ENCODE measurements at regions not wholly inside any gene's neighbourhood (a gene's known extent, or its start where the extent isn't known, plus 50 kb on each side); places are given as distances from the start of the nearest gene placed in this dataset.
"Not testable (repeated sequence)": the region's sequence is repeated elsewhere in the genome, so short reads cannot be mapped to it uniquely, and the experiment has no call there.

DNA sequence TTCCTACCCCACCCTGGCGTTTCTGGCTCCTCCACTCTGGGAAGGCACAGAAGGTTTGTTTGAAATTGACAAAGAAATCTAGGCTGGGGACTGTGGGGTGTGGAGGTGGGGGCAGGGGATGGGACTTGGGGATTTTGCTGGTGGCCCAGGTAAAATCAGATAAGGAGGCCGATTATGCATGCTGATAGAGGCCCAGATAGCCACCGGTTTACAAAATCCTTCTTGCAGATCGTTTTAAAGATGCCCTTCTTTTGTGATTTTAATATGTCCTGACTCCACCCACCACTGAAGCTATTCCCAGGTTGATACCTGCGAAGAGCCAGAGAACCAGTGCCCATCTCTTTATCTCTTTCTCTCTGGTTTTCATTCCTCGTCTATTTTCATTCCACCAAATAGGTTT, 104.9 kb downstream of the TFAP2C start:
- no TSS peak for BruUV-seq (replicated peaks)
- ChIA-PET CTCF (no interaction called here), POLR2A (ENCODE audit: low non-redundant PET) (no interaction called here)
- Histone ChIP-seq H3K27me3 (replicated peaks; ENCODE audit: insufficient read depth, low read depth, low read length, poor library complexity) (peaks cover 1% of the 10 kb centered on the region), H3K4me3 (ENCODE audit: low read depth, low read length, poor library complexity, severe bottlenecking) (no peak overlapping the region), H3K36me3 (ENCODE audit: insufficient read depth, low read length, poor library complexity, severe bottlenecking) (no peaks in the 10 kb centered on the region), H3K9me3 (ENCODE audit: low read depth, low read length, poor library complexity, severe bottlenecking) (no peaks in the 10 kb centered on the region), H3K27ac (ENCODE audit: low read depth, low read length, poor library complexity, severe bottlenecking) (no peak overlapping the region), H3K4me1 (ENCODE audit: insufficient read depth, low read length, poor library complexity, severe bottlenecking) (no peaks in the 10 kb centered on the region)
- TF ChIP-seq, protein P1, sequence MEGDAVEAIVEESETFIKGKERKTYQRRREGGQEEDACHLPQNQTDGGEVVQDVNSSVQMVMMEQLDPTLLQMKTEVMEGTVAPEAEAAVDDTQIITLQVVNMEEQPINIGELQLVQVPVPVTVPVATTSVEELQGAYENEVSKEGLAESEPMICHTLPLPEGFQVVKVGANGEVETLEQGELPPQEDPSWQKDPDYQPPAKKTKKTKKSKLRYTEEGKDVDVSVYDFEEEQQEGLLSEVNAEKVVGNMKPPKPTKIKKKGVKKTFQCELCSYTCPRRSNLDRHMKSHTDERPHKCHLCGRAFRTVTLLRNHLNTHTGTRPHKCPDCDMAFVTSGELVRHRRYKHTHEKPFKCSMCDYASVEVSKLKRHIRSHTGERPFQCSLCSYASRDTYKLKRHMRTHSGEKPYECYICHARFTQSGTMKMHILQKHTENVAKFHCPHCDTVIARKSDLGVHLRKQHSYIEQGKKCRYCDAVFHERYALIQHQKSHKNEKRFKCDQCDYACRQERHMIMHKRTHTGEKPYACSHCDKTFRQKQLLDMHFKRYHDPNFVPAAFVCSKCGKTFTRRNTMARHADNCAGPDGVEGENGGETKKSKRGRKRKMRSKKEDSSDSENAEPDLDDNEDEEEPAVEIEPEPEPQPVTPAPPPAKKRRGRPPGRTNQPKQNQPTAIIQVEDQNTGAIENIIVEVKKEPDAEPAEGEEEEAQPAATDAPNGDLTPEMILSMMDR (conservative IDR thresholded peaks at IDR 0.05; ENCODE audit: low read depth, low read length) = no peak
- TF ChIP-seq EZH2 (IDR thresholded peaks at IDR 0.05; ENCODE audit: borderline replicate concordance, low read depth, low read length, poor library complexity, severe bottlenecking) = no peak
- intact Hi-C loops (cut with micrococcal nuclease; ENCODE audit: unreplicated experiment) = no loop called here
- DNase-seq (ENCODE audit: low spot score) = no peak

DNA sequence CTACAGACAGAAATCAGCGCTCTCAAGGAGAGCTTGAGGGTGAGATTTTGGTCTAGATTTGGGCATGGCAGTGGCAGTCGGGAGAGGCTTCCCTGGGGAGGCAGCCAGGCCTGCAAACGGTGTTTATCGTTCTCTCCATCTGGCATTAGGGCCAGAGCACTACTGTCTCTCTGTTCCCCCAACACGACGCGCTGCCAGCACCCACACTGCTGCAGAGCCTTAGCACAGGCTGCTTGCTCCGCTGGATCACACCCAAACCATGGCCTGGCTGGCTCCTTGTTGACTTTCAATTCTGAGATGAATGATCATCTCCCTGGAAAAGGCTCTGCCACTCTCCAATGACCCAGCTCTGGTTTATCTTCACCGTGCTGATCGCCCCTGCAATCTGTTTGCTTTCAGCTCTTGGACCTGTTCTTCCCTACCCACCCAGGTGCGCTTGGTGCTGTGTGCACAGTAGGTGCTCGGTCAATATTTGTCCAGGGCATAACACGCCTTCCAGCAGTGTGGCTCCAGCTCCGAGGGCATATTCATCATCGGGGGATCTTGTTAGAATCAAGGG, 106.1 kb downstream of the TFAP2C start:
- H3K4me1 ChIP-seq (ENCODE audit: insufficient read depth, low read length, poor library complexity, severe bottlenecking) = no peaks in the 10 kb centered on the region
- POLR2A ChIA-PET (ENCODE audit: low non-redundant PET) = no interaction called here
- DNase-seq (ENCODE audit: low spot score) = no peak
- no TSS peak for BruUV-seq (replicated peaks)
- no peak for TF ChIP-seq EZH2 (IDR thresholded peaks at IDR 0.05; ENCODE audit: borderline replicate concordance, low read depth, low read length, poor library complexity, severe bottlenecking)
- TF ChIP-seq, protein P1 (conservative IDR thresholded peaks at IDR 0.05; ENCODE audit: low read depth, low read length) = no peak
- no peak overlapping the region for H3K4me3 ChIP-seq (ENCODE audit: low read depth, low read length, poor library complexity, severe bottlenecking)
- intact Hi-C loops (cut with micrococcal nuclease; ENCODE audit: unreplicated experiment) = no loop called here
- no peaks in the 10 kb centered on the region for H3K36me3 ChIP-seq (ENCODE audit: insufficient read depth, low read length, poor library complexity, severe bottlenecking)
- peaks cover 13% of the 10 kb centered on the region for H3K27me3 ChIP-seq (replicated peaks; ENCODE audit: insufficient read depth, low read depth, low read length, poor library complexity)
- no peak overlapping the region for H3K27ac ChIP-seq (ENCODE audit: low read depth, low read length, poor library complexity, severe bottlenecking)
- CTCF ChIA-PET = no interaction called here
- H3K9me3 ChIP-seq (ENCODE audit: low read depth, low read length, poor library complexity, severe bottlenecking) = no peaks in the 10 kb centered on the region

DNA sequence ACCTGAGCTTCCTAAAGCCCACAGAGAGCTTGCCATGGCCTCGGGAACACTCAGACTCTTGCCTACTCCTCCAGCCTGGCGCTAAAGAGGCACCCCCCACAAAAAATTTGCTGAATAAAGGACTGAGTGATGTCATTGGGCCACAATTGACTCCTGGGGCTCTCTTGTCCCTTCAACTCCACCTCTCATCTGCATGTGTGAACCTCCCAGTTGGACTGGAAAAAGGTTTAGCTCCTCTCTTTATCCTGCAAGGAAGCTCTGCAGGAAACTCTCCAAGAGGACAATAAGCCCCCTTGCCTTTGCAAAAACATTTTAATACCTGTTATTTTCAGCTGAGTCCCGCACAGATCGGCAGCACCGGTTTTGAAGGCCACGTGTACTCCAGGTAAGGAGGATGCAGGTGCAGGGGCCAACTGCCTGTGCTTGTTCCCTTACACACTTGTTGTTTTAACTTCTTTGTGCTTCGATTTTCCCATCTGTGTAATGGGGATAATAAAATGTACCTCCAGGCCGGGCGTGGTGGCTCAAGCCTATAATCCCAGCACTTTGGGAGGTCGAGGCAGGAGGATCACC, 107.3 kb downstream of the TFAP2C start:
- Histone ChIP-seq H3K9me3 (ENCODE audit: low read depth, low read length, poor library complexity, severe bottlenecking) (no peaks in the 10 kb centered on the region), H3K4me3 (ENCODE audit: low read depth, low read length, poor library complexity, severe bottlenecking) (no peak overlapping the region), H3K36me3 (ENCODE audit: insufficient read depth, low read length, poor library complexity, severe bottlenecking) (no peaks in the 10 kb centered on the region), H3K27me3 (replicated peaks; ENCODE audit: insufficient read depth, low read depth, low read length, poor library complexity) (peaks cover 24% of the 10 kb centered on the region), H3K4me1 (ENCODE audit: insufficient read depth, low read length, poor library complexity, severe bottlenecking) (no peaks in the 10 kb centered on the region), H3K27ac (ENCODE audit: low read depth, low read length, poor library complexity, severe bottlenecking) (no peak overlapping the region)
- ChIA-PET CTCF (no interaction called here), POLR2A (ENCODE audit: low non-redundant PET) (no interaction called here)
- intact Hi-C loops (cut with micrococcal nuclease; ENCODE audit: unreplicated experiment) = no loop called here
- BruUV-seq (replicated peaks) = no TSS peak
- no peak for DNase-seq (ENCODE audit: low spot score)
- TF ChIP-seq, protein P1 (conservative IDR thresholded peaks at IDR 0.05; ENCODE audit: low read depth, low read length) = no peak
- no peak for TF ChIP-seq EZH2 (IDR thresholded peaks at IDR 0.05; ENCODE audit: borderline replicate concordance, low read depth, low read length, poor library complexity, severe bottlenecking)

DNA sequence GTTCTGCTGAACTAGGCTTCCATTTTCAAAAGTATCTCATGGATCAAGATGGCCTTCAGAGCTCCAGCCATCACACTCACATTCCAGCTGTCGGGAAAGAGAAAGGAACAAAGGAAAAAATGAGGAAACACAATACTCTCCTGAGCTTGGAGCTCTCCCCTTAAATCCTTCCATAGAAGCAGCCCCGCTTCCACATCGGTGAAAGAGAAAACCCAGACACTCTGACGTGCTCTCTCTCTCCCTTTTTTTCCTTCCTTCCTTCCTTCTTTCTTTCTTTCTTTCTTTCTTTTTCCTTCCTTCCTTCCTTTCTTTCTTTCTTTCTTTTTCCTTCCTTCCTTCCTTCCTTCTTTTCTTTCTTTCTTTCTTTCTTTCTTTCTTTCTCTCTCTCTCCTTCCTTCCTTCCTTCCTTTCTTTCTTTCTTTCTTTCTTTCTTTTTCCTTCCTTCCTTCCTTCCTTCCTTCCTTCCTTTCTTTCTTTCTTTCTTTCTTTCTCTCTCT, 115.3 kb downstream of the TFAP2C start:
- H3K36me3 ChIP-seq (ENCODE audit: insufficient read depth, low read length, poor library complexity, severe bottlenecking); intact Hi-C loops (cut with micrococcal nuclease; ENCODE audit: unreplicated experiment); H3K4me3 ChIP-seq (ENCODE audit: low read depth, low read length, poor library complexity, severe bottlenecking); CTCF ChIA-PET; H3K9me3 ChIP-seq (ENCODE audit: low read depth, low read length, poor library complexity, severe bottlenecking); H3K27ac ChIP-seq (ENCODE audit: low read depth, low read length, poor library complexity, severe bottlenecking); DNase-seq (ENCODE audit: low spot score); H3K4me1 ChIP-seq (ENCODE audit: insufficient read depth, low read length, poor library complexity, severe bottlenecking); POLR2A ChIA-PET (ENCODE audit: low non-redundant PET); BruUV-seq (replicated peaks): not testable (repeated sequence)
- H3K27me3 ChIP-seq (replicated peaks; ENCODE audit: insufficient read depth, low read depth, low read length, poor library complexity) = peaks cover 38% of the 10 kb centered on the region
